Stimulated activated effector memory CD8-positive, alpha-beta T cell treated with anti-CD3 and anti-CD28 coated beads, Interleukin-12 subunit alpha, Interleukin-12 subunit beta, amount 100 ng/mL, for 72 hours (primary cell): ENCODE measurements at regions not wholly inside any gene's neighbourhood (a gene's known extent, or its start where the extent isn't known, plus 50 kb on each side); places are given as distances from the start of the nearest gene placed in this dataset.

Experiments used
- ATAC-seq: fragments of 150-1000 bp; cut with Tn5 transposase; 2 replicates; pipeline ENCODE4 v1.10.0; 2021
- DNase-seq, 2 donors: peaks; one replicate each; pipeline ENCODE4 v3.0.0; 2021 to 2022; ENCODE audit warnings: low spot score in 2 of 2
- H3K27ac Mint-ChIP-seq: one replicate; pipeline ENCODE4 v1.8.0; 2022; ENCODE audit warnings: mild to moderate bottlenecking, mixed read lengths
- H3K36me3 Mint-ChIP-seq: one replicate; pipeline ENCODE4 v1.8.0; 2022; ENCODE audit warnings: mild to moderate bottlenecking, mixed read lengths
- H3K4me1 Mint-ChIP-seq: one replicate; pipeline ENCODE4 v1.8.0; 2022; ENCODE audit warnings: mixed read lengths
- H3K4me3 Mint-ChIP-seq: one replicate; pipeline ENCODE4 v1.8.0; 2022; ENCODE audit warnings: mild to moderate bottlenecking, mixed read lengths
- H3K9me3 Mint-ChIP-seq: one replicate; pipeline ENCODE4 v1.8.0; 2022; ENCODE audit warnings: mixed read lengths

DNA sequence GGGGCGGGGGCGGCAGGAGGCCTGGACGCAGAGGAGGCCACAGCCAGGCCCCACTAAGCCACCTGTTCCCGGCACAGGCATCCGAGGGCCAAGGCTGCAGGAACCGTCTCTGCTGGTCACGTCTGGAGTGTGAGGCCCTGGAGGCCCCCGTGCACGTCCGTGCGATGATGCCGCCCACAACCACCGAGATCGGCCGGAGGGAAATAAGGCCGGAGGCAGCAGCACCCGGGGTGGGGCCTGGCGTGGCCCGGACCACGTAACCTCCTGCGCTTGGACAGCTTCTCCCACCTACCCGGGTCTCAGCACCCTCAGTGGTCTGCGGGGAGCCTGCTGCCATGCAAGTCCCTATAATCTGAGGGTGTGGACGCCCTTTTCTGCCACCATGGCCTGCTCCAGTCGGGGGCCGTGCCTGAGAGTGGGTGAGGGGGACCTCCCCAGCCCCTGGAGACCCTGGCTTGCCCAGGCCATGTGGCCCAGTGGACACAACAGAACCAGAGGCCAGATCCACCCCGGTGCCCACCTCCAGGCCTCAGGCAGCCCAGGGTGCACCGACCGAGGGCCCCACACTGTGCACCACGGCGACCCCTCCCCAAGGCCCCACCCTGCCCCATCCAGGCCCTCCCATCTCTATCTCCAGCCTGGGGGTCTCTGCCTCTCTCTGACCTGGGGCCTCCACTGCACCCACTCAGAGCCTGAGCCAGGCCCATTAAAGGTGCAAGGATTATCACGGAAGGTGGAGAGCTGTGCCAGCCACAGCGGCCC lies 83.1 kb downstream of the PDGFA start:
- Mint-ChIP-seq H3K4me1 (no peaks in the 10 kb centered on the region), H3K4me3 (no peak overlapping the region), H3K9me3 (no peaks in the 10 kb centered on the region), H3K27ac (peak overlapping the region; percentile 20), H3K36me3 (no peaks in the 10 kb centered on the region)
- ATAC-seq (no peak), DNase-seq (no peak)

DNA sequence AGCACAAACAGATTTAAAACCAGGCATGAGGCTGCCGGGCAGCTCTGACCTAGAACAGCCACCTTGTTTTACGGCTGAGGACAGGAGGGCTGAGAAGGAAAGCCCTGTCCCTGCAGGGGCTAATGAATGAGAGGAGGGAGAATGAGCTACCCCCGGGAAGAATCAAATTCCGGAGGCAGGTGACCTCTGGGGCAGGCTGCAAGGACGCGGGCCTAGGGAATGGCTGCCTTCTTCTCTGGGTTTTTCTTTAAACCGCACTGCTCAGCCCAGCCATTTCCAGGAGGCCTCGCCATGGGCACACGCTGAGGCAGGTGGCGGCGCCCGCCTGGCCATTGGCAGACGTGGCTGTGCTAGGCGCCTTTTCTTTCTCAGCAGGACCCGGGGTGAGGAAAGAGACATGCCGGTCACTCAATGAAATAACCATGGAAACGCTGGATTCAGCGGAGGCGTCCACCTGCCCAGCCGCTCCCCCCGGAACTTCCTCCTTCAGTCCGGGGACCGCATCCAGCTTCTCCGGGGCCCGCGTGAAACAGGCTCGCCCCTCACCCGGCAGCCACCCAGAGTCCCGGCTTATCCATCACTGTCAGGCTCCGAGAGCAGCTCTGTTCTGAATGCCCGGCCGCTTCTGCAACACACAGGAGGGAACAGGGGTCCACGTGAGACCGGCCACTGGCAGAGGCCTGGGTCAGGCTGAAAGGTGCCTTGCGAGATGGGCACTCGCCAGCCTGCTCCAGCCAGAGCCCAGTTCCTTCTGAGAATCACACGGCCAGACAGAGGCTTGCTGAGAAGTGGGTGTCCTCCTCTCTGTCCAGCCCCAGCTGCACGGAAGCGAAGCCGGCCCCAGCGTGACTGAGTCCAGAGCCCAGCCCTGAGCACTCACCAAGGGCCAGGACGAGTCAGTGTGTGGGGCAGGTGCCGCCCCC lies 82.1 kb downstream of the PDGFA start:
- DNase-seq = no peak
- no peaks in the 10 kb centered on the region for H3K9me3 Mint-ChIP-seq
- no peak for ATAC-seq

DNA sequence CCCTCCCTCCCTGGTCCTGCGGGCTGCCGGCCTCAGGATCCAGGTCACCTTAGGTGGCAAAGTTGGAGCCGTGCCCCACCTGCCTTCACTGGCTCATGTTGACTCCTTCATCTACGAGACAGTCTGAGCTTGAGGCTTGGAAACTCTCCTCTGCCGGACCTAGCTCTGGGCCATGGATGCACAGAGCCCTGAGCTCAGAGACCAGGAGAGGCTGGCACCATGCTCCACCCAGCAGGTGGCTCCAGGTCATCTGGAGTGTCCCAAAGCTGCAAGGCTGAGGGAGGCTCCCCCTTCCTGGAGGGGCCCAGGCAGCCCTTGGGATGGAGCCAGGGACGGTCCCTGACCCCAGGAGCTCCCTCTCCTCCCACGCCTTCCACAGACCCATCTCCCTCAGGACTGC lies 81.3 kb downstream of the PDGFA start:
- ATAC-seq (no peak), DNase-seq (no peak)
- Mint-ChIP-seq H3K4me1 (no peaks in the 10 kb centered on the region), H3K9me3 (no peaks in the 10 kb centered on the region), H3K27ac (no peak overlapping the region), H3K4me3 (no peak overlapping the region), H3K36me3 (no peaks in the 10 kb centered on the region)

More for the DNA sequence above, 82.1 kb downstream of the PDGFA start:
- no peaks in the 10 kb centered on the region for H3K36me3 Mint-ChIP-seq
- peak overlapping the region; percentile 20 for H3K27ac Mint-ChIP-seq
- no peaks in the 10 kb centered on the region for H3K4me1 Mint-ChIP-seq
- H3K4me3 Mint-ChIP-seq = no peak overlapping the region

DNA sequence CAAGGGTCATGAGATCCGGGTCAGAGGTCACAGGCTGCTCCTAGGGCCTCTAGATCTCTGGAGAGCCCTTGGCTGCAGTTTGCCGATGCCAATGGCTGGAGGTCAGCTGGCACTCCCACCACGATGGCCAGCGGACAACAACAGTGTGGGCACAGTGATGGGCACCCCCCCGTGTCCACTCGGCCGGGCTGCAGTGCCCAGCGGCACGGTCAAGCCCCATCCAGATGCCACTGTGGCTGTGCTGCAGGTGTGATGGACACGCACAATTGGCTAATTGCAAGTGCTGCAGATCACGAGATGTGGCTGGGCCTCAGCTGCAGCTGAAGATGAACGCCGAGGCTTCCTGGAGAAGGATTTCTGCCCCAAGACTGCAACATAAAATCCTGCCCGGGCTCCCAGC lies 80.7 kb downstream of the PDGFA start:
- no peaks in the 10 kb centered on the region for H3K36me3 Mint-ChIP-seq
- no peak overlapping the region for H3K27ac Mint-ChIP-seq
- ATAC-seq (no peak), DNase-seq (no peak)
- no peak overlapping the region for H3K4me3 Mint-ChIP-seq
- no peaks in the 10 kb centered on the region for H3K4me1 Mint-ChIP-seq
- H3K9me3 Mint-ChIP-seq = no peaks in the 10 kb centered on the region

DNA sequence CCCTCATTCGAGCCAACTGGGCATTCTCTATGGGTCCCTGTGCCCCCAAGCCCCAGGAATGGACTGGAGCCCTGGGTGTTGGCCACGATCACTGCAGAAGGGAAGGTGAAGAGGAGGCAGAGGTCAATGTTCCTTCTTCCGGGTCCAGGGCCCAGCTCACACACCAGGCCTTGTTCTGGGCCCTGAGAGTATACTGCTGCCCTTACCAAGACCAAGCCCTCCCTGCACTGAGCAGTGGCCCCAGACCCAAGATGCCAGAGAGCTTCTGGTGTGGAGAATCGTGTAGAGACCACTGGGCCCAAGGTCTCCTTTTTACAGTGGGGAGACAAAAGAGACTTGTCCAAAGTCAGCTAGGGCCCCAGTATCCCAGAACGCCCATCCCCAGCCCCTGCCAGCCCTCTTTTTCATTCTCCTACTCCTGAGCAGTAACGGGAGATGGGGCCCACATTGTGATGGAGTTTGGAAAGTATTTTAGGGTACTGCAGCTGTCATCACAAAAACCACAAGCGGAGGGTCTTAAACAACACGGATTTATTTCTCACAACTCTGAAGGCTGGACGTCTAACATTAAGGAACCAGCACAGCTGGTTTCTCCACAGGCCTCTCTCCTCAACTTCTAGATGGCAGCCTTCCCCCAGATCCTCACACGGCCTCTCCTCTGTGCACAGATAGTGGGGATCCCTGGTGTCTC lies 79.4 kb downstream of the PDGFA start:
- Mint-ChIP-seq H3K4me1 (no peaks in the 10 kb centered on the region), H3K9me3 (no peaks in the 10 kb centered on the region), H3K36me3 (no peaks in the 10 kb centered on the region), H3K4me3 (no peak overlapping the region), H3K27ac (no peak overlapping the region)
- ATAC-seq (no peak), DNase-seq (no peak)

DNA sequence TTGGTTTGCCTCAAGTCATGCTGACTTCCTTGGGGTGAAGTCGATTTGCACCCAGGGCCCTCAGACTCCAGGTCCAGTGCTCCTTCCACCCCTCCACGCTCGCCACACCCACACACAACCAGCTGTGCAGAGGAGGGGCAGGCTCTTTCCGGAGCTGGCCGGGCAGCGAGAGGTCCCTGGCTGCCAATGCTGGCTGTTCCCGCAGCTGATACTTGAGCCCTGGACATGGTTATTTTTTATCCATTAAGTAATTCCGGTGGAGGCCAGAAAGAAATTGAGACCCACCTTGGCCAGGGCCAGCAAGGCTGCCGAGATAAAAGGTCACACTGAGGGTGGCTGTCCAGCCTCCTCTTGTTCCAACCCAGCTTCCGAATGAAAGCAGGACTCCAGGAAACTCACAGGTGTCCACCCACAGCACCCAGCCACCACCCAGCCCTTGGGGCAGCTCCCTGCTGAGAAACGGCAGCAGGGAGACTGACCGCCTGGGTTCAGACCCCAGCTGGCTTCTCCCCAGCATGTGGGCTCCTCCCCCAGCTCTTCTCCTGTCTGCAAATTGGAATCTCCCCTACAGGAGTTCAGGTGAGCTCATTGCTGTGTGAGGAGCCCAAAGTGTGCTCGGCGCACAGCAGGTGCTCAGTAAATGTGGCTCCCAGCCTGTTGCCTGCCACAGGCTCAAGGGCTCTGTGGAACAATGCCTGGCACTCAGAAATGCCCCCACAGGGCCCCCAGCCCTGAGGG lies 77.8 kb downstream of the PDGFA start:
- no peak overlapping the region for H3K4me3 Mint-ChIP-seq
- H3K27ac Mint-ChIP-seq = no peak overlapping the region
- DNase-seq (no peak), ATAC-seq (no peak)
- no peaks in the 10 kb centered on the region for H3K9me3 Mint-ChIP-seq
- no peaks in the 10 kb centered on the region for H3K4me1 Mint-ChIP-seq
- no peaks in the 10 kb centered on the region for H3K36me3 Mint-ChIP-seq

DNA sequence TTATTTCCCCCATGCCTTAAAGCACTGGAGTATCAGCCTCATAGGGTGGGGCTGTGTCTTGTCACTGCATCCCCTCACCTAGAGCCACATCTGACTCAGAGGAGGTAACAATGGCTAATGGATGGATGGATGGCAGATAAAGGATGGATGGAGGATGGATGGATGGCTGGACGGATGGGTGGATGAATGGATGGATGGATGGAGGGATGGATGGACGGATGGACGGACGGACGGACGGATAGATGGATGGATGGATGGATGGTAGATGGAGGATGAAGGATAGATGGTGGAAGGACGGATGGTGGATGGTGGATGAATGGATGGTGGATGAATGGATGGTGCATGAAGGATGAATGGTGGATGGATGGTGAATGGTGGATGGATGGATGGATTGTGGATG lies 77.2 kb downstream of the PDGFA start:
- ATAC-seq (no peak), DNase-seq (no peak)
- no peaks in the 10 kb centered on the region for H3K4me1 Mint-ChIP-seq
- H3K36me3 Mint-ChIP-seq = no peaks in the 10 kb centered on the region
- H3K9me3 Mint-ChIP-seq = no peaks in the 10 kb centered on the region
- no peak overlapping the region for H3K4me3 Mint-ChIP-seq
- H3K27ac Mint-ChIP-seq = no peak overlapping the region

DNA sequence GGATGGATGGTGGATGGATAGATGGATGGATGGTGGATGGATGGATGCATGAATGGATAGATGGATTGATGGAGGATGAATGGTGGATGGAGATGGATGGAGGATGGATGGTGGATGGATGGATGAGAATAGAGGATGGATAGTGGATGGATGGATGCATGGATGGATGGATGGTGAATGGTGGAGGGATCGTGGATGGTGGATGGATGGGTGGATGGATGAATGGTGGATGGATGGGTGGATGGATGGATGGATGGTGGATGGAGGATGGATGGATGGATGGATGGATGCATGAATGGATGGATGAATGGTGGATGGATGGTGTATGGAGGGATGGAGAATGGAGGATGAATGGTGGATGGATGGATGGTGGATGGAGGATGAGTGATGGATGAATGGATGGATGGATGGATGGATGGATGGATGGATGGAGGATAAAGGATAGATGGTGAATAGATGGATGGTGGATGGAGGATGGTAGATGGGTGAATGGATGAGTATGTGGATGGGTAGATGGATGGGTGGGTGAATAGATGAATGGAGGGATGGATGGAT lies 76.3 kb downstream of the PDGFA start:
- no peaks in the 10 kb centered on the region for H3K9me3 Mint-ChIP-seq
- ATAC-seq (no peak), DNase-seq (no peak)
- no peak overlapping the region for H3K4me3 Mint-ChIP-seq
- H3K27ac Mint-ChIP-seq = no peak overlapping the region
- no peaks in the 10 kb centered on the region for H3K4me1 Mint-ChIP-seq
- H3K36me3 Mint-ChIP-seq = no peaks in the 10 kb centered on the region

DNA sequence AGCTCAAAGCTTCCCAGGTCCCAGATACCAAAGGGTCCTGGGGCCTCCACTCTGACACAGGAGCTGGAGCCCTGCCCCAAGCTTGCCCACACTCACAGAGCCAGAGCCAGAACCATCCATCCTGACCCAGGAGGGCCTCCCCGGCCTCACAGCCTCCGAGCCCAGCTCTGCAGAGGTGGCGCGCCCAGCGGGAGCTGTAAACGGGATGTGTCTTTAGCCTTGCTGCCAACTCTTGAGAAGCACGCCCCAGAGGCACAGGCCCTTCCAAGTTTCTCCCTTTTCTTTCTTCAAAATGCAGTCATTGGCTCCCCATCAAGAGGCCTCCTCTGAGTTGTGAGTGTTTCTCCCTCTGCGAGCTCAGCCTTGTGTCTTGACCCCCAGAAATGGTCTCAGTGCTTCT lies 75.0 kb downstream of the PDGFA start:
- Mint-ChIP-seq H3K4me3 (no peak overlapping the region), H3K27ac (peak overlapping the region; percentile 50), H3K9me3 (no peaks in the 10 kb centered on the region), H3K36me3 (no peaks in the 10 kb centered on the region), H3K4me1 (peaks cover 7% of the 10 kb centered on the region)
- ATAC-seq (no peak), DNase-seq (no peak)

DNA sequence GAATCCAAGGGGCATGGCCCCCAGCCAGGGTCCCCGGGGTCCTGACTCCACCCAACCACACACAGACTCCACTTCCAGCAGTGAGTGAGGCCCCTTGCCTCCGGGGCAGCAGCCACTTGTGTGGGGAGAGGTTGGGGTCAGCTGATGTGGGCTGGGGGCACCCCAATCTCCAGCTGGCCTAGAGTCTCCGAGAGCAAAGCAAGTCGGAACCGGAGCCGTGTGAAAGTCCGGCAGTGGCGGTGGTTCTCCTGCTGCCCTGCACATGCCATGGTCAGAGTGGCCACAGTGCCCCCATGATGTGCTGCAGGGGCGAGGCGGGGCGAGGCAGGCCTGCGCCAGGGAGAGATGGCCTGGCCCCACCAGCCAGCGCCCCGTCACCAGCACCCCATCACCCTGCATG lies 74.6 kb downstream of the PDGFA start:
- DNase-seq = no peak
- Mint-ChIP-seq H3K9me3 (no peaks in the 10 kb centered on the region), H3K4me1 (peaks cover 9% of the 10 kb centered on the region), H3K27ac (peak overlapping the region; percentile 50), H3K4me3 (no peak overlapping the region), H3K36me3 (no peaks in the 10 kb centered on the region)
- no peak for ATAC-seq

DNA sequence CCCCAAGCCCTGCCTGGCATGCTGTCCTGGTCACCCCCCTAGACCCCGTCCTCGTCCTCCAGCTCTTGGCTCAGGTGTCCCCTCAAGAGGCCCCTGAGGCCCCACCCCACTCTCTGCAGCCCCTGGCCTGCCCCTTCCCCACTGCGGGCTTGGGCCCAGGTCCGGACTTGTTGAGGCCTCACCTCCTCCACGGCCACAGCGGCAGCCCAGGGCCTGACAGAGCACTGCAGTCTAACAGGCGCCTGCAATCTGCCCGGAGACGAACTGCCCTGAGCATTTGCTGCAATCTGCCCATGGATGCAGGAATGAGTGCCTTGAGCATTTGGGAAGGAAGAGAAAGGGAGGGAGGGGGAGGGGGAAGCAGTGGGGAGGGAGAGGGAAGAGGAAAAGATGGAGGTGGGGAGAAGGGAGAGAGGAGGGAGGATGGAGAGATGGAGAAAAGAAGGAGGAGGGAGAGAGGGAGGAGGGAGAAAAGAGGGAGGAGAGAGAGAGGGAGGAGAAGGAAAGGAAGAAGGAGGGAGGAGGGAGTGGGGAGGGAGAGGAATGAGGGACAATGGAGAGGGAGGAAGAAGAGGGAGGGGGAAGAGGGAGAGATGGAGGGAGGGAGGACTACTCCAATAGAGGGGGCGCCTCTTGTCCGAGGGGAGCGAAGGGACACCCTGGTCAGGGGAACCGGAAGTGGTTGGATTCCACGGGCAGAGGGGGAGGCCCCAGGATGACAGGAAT lies 73.9 kb downstream of the PDGFA start:
- ATAC-seq (no peak), DNase-seq (no peak)
- Mint-ChIP-seq H3K4me3 (no peak overlapping the region), H3K36me3 (no peaks in the 10 kb centered on the region), H3K4me1 (peaks cover 9% of the 10 kb centered on the region), H3K9me3 (no peaks in the 10 kb centered on the region), H3K27ac (no peak overlapping the region)

DNA sequence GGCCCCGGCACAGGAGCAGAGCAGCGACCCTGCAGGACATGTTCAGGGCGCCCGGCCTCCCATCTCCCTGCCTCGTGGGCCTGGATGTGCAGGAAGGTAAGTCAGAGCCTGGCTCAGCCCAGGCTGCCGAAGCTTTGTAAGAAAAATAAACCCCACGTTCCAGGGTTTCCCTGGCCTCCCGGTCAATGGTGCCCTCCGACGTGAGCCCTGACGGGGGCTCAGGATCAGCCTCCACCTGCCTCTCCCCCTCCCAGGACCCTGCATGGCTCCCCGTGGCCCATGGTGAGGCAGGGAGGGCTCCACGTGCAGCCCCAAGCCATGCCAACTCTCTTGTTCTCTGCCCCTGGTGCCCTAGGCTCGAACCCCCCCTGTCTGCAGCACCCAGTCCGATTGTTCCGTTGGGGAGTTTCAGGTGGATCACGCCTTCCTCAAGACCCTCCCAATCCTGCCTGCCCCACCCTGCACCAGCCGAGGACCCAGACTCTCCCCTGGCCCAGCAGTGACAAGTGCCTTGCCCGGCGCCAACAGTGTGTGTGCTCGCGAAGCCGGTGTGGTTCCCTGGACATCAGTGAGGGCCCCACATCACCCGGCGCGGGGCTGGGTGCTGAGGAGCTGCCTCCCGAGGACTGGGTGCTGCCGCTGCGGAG lies 73.2 kb downstream of the PDGFA start:
- no peak for ATAC-seq
- Mint-ChIP-seq H3K27ac (no peak overlapping the region), H3K9me3 (no peaks in the 10 kb centered on the region), H3K4me3 (no peak overlapping the region), H3K4me1 (peaks cover 15% of the 10 kb centered on the region), H3K36me3 (no peaks in the 10 kb centered on the region)
- DNase-seq = no peak
